Loucy (cell line): ENCODE measurements at regions not wholly inside any gene's neighbourhood (a gene's known extent, or its start where the extent isn't known, plus 50 kb on each side); places are given as distances from the start of the nearest gene placed in this dataset.

Experiments used
- H2AFZ ChIP-seq: fragments of 200-600 bp; sonication (generic); 2 replicates; pipeline ENCODE4 v1.6.0; 2016; ENCODE audit warnings: antibody characterized with exemption, mild to moderate bottlenecking, low read length, moderate library complexity
- H3F3A ChIP-seq: fragments of 200-600 bp; 2 replicates; pipeline ENCODE4 v1.6.0; 2016; ENCODE audit warnings: antibody characterized with exemption, low read depth, mild to moderate bottlenecking
- H3K27me3 ChIP-seq: fragments of 200-600 bp; sonication (generic); 2 replicates; pipeline ENCODE4 v1.6.1; 2014; ENCODE audit warnings: low read length, mild to moderate bottlenecking; ENCODE audit not compliant: insufficient read depth, poor library complexity, severe bottlenecking
- H3K36me3 ChIP-seq: fragments of 200-600 bp; sonication (generic); 2 replicates; pipeline ENCODE4 v1.6.1; 2016; ENCODE audit warnings: low read length; ENCODE audit not compliant: insufficient read depth
- H3K4me1 ChIP-seq: fragments of 200-600 bp; sonication (generic); 2 replicates; pipeline ENCODE4 v1.5.1; 2014; ENCODE audit warnings: low read length, mild to moderate bottlenecking; ENCODE audit not compliant: insufficient read depth, poor library complexity, severe bottlenecking
- H3K4me2 ChIP-seq: fragments of 200-600 bp; sonication (generic); 2 replicates; pipeline ENCODE4 v1.6.0; 2014; ENCODE audit warnings: antibody characterized with exemption, low read length, low read depth, mild to moderate bottlenecking; ENCODE audit not compliant: poor library complexity, severe bottlenecking
- H3K4me3 ChIP-seq: fragments of 200-600 bp; sonication (generic); 2 replicates; pipeline ENCODE4 v1.5.1; 2014; ENCODE audit warnings: low read length, mild to moderate bottlenecking, mixed read lengths; ENCODE audit not compliant: poor library complexity, severe bottlenecking
- H3K79me2 ChIP-seq: fragments of 200-600 bp; sonication (generic); 2 replicates; pipeline ENCODE4 v1.6.1; 2014; ENCODE audit warnings: low read length; ENCODE audit not compliant: insufficient read depth
- H3K9ac ChIP-seq: fragments of 200-600 bp; sonication (generic); 2 replicates; pipeline ENCODE4 v1.6.0; 2014; ENCODE audit warnings: mild to moderate bottlenecking, low read depth, low read length, moderate library complexity; ENCODE audit not compliant: poor library complexity, severe bottlenecking
- H3K9me2 ChIP-seq: fragments of 200-600 bp; sonication (generic); replicated peaks from 2 replicates; pipeline ENCODE4 v1.6.1; 2016; ENCODE audit warnings: low read depth, low read length, mixed read lengths
- H3K9me3 ChIP-seq: fragments of 200-600 bp; sonication (generic); 2 replicates; pipeline ENCODE4 v1.6.1; 2014; ENCODE audit warnings: mild to moderate bottlenecking, antibody characterized with exemption, low read length, low read depth; ENCODE audit not compliant: insufficient read depth
- H4K20me1 ChIP-seq: fragments of 200-600 bp; sonication (generic); 2 replicates; pipeline ENCODE4 v1.6.0; 2014; ENCODE audit warnings: antibody characterized with exemption, low read length, mild to moderate bottlenecking; ENCODE audit not compliant: insufficient read depth, poor library complexity, severe bottlenecking
- CTCF ChIP-seq: fragments of 200-600 bp; sonication (generic); conservative IDR thresholded peaks from 2 replicates; pipeline ENCODE4 v1.5.1; 2014; ENCODE audit warnings: mild to moderate bottlenecking, antibody characterized with exemption, low read length
- EZH2phosphoT487 ChIP-seq: fragments of 200-600 bp; IDR thresholded peaks from 2 replicates; pipeline ENCODE4 v1.6.1; 2018; ENCODE audit warnings: antibody characterized with exemption, mild to moderate bottlenecking, moderate library complexity, borderline replicate concordance

GRCh38 chr2:13240061-13240460 lies 523.3 kb downstream of the TRIB2 start:
- Histone ChIP-seq H2AFZ (no peak overlapping the region), H4K20me1 (no peaks in the 10 kb centered on the region), H3K9ac (no peak overlapping the region), H3K4me2 (no peak overlapping the region), H3K4me3 (no peak overlapping the region), H3K9me2 (0 out of 2 replicates have a peak, but pooled peaks cover 4% of the 10 kb centered on the region), H3K9me3 (no peaks in the 10 kb centered on the region), H3F3A (no peaks in the 10 kb centered on the region), H3K79me2 (no peaks in the 10 kb centered on the region), H3K36me3 (no peaks in the 10 kb centered on the region), H3K4me1 (peaks cover 7% of the 10 kb centered on the region), H3K27me3 (no peaks in the 10 kb centered on the region)
- TF ChIP-seq CTCF (no peak), EZH2phosphoT487 (no peak)

- H2AFZ ChIP-seq = no peak overlapping the region
- TF ChIP-seq EZH2phosphoT487 (no peak), CTCF (no peak)
- no peak overlapping the region for H3K9ac ChIP-seq
- no peaks in the 10 kb centered on the region for H3K27me3 ChIP-seq
- H3K9me3 ChIP-seq = no peaks in the 10 kb centered on the region
- no peaks in the 10 kb centered on the region for H3K4me1 ChIP-seq
- H3F3A ChIP-seq = no peaks in the 10 kb centered on the region
- H4K20me1 ChIP-seq = no peaks in the 10 kb centered on the region
- H3K79me2 ChIP-seq = no peaks in the 10 kb centered on the region
- H3K4me3 ChIP-seq = no peak overlapping the region
- no peaks in the 10 kb centered on the region for H3K36me3 ChIP-seq
- 0 out of 2 replicates have a peak, but pooled peaks cover 4% of the 10 kb centered on the region for H3K9me2 ChIP-seq
- no peak overlapping the region for H3K4me2 ChIP-seq
Measured at GRCh38 chr2:13240789-13241487, 524.2 kb downstream of the TRIB2 start.

- TF ChIP-seq CTCF (no peak), EZH2phosphoT487 (no peak)
- Histone ChIP-seq H3K4me2 (no peak overlapping the region), H2AFZ (no peak overlapping the region)
Measured at GRCh38 chr2:13252615-13253014, 535.9 kb downstream of the TRIB2 start.

More at GRCh38 chr2:13252615-13253014, 535.9 kb downstream of the TRIB2 start:
- H4K20me1 ChIP-seq = no peaks in the 10 kb centered on the region
- H3K9me3 ChIP-seq = no peaks in the 10 kb centered on the region
- peaks cover 17% of the 10 kb centered on the region for H3K4me1 ChIP-seq
- peaks cover 6% of the 10 kb centered on the region; the same call in 1 of the 2 replicates for H3F3A ChIP-seq
- no peaks in the 10 kb centered on the region for H3K36me3 ChIP-seq
- H3K9me2 ChIP-seq = no peaks in the 10 kb centered on the region
- H3K79me2 ChIP-seq = no peaks in the 10 kb centered on the region
- H3K27me3 ChIP-seq = no peaks in the 10 kb centered on the region
- no peak overlapping the region for H3K4me3 ChIP-seq
- H3K9ac ChIP-seq = no peak overlapping the region
